ENCODE measurements at regions not wholly inside any gene's neighbourhood (a gene's known extent, or its start where the extent isn't known, plus 50 kb on each side); places are given as distances from the start of the nearest gene placed in this dataset.
A peak's percentile ranks its signal among the peaks of the same experiment; 100 is the strongest.

- no peak overlapping the region for H3K4me3 ChIP-seq (ENCODE audit: low read depth, low read length)
- no peak for DNase-seq (ENCODE audit: low read depth)
- peak; percentile 13 for TF ChIP-seq CTCF (conservative IDR thresholded peaks at IDR 0.05; ENCODE audit: low read depth, low read length)
Measured at GRCh38 chr20:61161726-61162390, 90.2 kb upstream of the CDH4 start.

GRCh38 chr20:61162451-61162850, 89.6 kb upstream of the CDH4 start:
- DNase-seq (ENCODE audit: low read depth), result no peak
- H3K4me3 ChIP-seq (ENCODE audit: low read depth, low read length), result no peak overlapping the region
- no peak for TF ChIP-seq CTCF (conservative IDR thresholded peaks at IDR 0.05; ENCODE audit: low read depth, low read length)

- no peak for TF ChIP-seq CTCF (conservative IDR thresholded peaks at IDR 0.05; ENCODE audit: low read depth, low read length)
- no peak overlapping the region for H3K4me3 ChIP-seq (ENCODE audit: low read depth, low read length)
- DNase-seq (ENCODE audit: low read depth), result no peak
Measured at GRCh38 chr20:61163031-61163430, 89.0 kb upstream of the CDH4 start.

GRCh38 chr20:61166324-61166723, 85.7 kb upstream of the CDH4 start:
- no peak for DNase-seq (ENCODE audit: low read depth)

GRCh38 chr20:61168605-61169004, 83.5 kb upstream of the CDH4 start:
- TF ChIP-seq CTCF (conservative IDR thresholded peaks at IDR 0.05; ENCODE audit: low read depth, low read length), result no peak
- no peak for DNase-seq (ENCODE audit: low read depth)

More at GRCh38 chr20:61166324-61166723, 85.7 kb upstream of the CDH4 start:
- no peak for TF ChIP-seq CTCF (conservative IDR thresholded peaks at IDR 0.05; ENCODE audit: low read depth, low read length)
- no peak overlapping the region for H3K4me3 ChIP-seq (ENCODE audit: low read depth, low read length)

GRCh38 chr20:61169874-61170273, 82.2 kb upstream of the CDH4 start:
- H3K4me3 ChIP-seq (ENCODE audit: low read depth, low read length), result no peak overlapping the region
- no peak for TF ChIP-seq CTCF (conservative IDR thresholded peaks at IDR 0.05; ENCODE audit: low read depth, low read length)
- DNase-seq (ENCODE audit: low read depth), result no peak

More at GRCh38 chr20:61168605-61169004, 83.5 kb upstream of the CDH4 start:
- no peak overlapping the region for H3K4me3 ChIP-seq (ENCODE audit: low read depth, low read length)
